GM19463 (cell line): ENCODE measurements at regions not wholly inside any gene's neighbourhood (a gene's known extent, or its start where the extent isn't known, plus 50 kb on each side); places are given as distances from the start of the nearest gene placed in this dataset.
"Not testable (repeated sequence)": the region's sequence is repeated elsewhere in the genome, so short reads cannot be mapped to it uniquely, and the experiment has no call there.

Source experiments
- ATAC-seq: cut with Tn5 transposase; IDR thresholded peaks from one replicate; pipeline ENCODE4 v1.9.1; 2021; ENCODE audit warnings: mild to moderate bottlenecking, moderate library complexity; ENCODE audit not compliant: unreplicated experiment

DNA sequence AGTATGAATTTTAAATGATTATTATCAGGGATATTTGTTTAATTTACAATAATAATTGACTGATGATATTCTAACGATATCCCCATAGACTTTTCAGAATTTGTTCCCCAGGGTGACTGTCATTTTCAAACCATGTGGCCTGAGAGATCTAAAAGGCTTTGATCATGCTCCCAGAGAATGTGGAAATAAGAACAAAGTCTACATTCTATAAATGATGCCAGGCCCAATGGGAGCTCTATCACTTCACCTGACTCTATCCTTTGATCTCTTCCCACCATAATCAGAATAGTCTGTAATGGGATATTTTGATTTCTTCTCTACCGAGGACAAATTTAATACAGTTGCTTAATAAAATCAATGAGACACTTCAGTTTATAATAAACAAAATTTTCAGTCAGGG is 483.4 kb upstream of the IRAK1BP1 start:
- no peak for ATAC-seq

DNA sequence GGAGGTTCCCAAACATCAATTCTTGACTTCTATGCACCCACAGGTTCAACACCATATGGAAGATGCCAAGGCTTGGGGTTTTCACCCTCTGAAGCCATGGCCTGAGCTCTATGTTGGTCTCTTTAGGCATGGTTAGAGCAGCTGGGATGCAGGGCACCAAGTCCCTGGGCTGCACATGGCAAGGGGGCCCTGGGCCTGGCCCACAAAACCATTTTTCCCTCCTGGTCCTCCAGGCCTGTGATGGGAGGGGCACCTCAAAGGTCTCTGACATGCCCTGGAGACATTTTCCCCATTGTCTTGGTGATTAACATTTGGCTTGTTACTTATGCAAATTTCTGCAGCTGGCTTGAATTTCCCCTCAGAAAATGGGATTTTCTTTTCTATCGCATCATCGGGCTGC is 480.5 kb upstream of the IRAK1BP1 start:
- ATAC-seq, result not testable (repeated sequence)

GRCh38 chr6:78390066-78390465 is 477.3 kb upstream of the IRAK1BP1 start:
- ATAC-seq, result no peak

- no peak for ATAC-seq
Measured at GRCh38 chr6:78397499-78397898, 469.9 kb upstream of the IRAK1BP1 start.

DNA sequence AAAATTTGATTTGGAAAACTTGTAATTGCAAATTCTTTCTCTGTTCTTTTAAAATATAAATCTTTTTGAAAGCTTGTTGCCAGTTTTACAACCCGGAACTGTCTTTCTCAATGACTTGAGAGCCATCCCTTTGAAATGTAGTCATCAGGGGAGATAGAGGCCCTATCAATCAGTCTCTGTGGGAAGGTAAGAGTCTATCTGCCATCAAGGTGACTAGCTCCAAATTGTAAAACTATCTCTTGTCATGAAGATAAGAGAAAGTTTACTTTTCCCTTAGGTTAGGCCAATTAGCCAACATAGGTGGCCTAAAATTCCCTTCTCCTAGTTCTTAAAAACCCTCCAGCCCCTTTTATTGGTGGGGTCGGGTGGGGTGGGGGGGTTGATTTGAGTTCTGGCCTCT is 469.1 kb upstream of the IRAK1BP1 start:
- no peak for ATAC-seq

- ATAC-seq, result no peak
Measured at GRCh38 chr6:78400076-78400475, 467.3 kb upstream of the IRAK1BP1 start.

GRCh38 chr6:78427386-78427785 is 440.0 kb upstream of the IRAK1BP1 start:
- ATAC-seq, result no peak

- ATAC-seq, result no peak
Measured at GRCh38 chr6:78430521-78430920, 436.8 kb upstream of the IRAK1BP1 start.

DNA sequence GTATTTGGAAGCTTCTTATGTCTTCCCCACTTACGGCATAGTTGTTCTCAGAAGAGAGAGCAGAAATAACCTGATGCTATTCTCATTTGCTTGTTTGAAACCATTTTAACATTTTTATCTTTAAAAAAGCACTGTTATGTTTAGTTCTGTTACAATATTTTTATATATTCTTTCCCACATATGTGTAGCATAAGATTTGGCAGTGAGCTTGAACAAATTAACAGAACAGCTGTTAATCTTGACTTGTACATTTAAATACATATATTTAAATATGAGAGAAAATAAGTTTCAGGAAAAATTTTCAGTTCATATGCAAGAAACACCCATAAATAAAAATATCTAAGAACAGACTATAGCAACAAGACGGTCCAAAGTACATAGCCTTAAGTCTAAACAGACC is 431.7 kb upstream of the IRAK1BP1 start:
- ATAC-seq, result no peak

GRCh38 chr6:78436335-78436734 is 431.0 kb upstream of the IRAK1BP1 start:
- no peak for ATAC-seq

DNA sequence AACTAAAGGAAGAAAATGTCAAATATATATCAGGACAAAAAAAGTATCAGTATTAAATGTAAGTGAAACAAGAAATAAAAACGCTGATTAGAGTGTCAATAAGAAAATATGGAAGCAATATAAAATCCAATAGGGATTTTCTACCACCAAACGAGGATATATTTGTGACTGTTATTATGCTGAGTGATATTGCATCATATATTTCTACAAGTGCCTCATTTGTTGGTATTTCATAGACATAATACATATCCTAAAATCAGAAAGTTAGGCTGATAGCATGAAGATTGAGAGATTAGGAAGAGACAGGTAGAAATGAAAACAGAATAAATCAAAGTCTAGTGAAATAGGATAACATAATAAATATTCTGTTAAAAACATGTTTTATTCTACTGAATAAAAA is 429.2 kb upstream of the IRAK1BP1 start:
- ATAC-seq, result no peak

GRCh38 chr6:78460711-78461110 is 406.6 kb upstream of the IRAK1BP1 start:
- ATAC-seq, result no peak

GRCh38 chr6:78462728-78463127 is 404.6 kb upstream of the IRAK1BP1 start:
- no peak for ATAC-seq

GRCh38 chr6:78465059-78465634 is 402.2 kb upstream of the IRAK1BP1 start:
- no peak for ATAC-seq

DNA sequence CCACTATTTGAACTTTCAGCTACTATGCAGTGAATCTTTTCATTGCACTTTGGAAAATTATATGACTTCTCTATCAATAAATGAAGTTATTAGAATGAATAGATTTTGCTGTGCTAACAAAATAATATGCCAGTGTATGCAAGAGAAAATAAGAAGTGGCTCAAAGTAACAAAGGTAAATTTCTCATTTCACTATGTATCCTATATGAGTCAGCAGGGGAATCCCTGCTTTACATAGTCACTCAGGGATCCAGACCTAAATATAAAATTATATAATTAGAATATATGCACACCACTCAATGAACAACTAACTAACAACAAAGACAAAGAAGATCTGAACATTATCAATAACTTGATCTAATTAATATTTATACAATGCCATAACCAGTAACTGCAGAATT is 390.8 kb upstream of the IRAK1BP1 start:
- ATAC-seq, result no peak

DNA sequence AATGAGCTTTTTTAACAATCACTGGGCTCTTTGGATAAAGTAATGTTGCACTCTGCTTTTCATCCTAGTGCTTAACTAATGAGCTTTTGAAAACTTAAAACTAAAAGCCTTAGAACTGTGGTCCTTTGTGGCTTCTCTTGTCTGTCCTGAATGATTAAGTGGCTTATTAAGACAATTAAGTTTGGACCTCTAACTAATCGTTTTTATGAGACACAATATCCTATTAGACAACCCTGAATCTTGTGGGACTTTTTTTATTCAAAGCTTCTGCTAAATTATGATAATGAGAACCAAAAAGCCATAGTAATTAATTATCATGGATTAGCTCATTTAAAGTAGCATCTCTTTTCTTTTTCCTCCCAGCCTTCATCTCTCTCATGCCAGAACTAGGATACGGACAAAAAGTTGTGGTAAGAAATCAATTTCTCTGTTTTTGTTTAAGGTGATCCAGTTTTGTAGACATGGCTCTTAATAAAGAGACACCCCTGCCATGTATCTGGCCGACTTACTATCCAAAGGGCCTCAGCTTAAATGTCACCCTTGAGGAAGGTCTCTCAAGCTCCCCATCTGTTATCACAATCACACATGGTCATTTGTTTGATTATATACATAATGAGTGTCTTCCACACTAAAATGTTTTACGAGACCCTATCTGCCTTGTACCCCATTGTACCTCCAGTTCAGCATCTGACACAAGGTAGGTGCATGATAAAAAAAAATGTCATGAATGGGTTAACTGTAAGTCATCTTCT is 384.4 kb upstream of the IRAK1BP1 start:
- no peak for ATAC-seq

GRCh38 chr6:78483553-78484197 is 383.7 kb upstream of the IRAK1BP1 start:
- no peak for ATAC-seq

DNA sequence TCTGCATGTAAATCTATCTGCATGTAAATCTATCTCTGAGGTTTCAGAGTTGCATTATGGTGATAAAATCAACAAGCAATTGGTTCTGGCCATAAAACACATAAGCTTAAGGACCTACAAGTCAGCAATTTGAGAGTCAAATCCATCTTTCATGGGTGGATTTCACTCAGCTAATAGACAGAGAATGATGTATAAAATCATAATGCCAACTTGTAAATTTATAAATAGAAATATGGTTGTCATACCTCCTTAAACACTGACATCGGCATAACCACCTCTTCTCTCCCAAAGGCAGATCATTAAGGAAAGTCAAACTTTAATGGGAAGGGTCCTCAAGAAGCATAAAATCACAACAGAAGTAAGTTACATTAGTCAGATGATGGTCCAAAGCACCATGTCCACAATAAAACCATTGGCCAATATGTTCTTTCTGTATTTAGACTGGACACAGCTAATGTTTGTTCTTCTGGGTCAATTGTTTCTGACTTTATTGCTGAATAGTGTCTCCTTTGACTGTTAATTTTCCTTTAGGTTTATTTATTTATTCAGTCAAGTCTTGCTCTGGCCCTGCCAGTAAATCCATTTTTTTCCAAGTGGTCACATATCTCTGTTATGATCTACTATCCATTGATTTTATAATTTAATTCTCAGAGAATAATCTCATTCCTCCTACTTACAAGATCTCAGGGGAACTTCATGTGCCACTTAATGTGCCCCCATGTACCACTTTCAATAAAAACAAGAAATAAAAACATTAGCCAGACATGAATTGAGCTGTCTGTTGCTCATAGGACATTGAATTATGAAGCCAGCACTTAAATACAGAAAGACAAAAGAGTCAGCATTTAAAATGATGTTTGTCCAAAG is 382.9 kb upstream of the IRAK1BP1 start:
- no peak for ATAC-seq

GRCh38 chr6:78487401-78487800 is 379.9 kb upstream of the IRAK1BP1 start:
- ATAC-seq, result no peak

GRCh38 chr6:78489874-78490273 is 377.5 kb upstream of the IRAK1BP1 start:
- ATAC-seq, result no peak

DNA sequence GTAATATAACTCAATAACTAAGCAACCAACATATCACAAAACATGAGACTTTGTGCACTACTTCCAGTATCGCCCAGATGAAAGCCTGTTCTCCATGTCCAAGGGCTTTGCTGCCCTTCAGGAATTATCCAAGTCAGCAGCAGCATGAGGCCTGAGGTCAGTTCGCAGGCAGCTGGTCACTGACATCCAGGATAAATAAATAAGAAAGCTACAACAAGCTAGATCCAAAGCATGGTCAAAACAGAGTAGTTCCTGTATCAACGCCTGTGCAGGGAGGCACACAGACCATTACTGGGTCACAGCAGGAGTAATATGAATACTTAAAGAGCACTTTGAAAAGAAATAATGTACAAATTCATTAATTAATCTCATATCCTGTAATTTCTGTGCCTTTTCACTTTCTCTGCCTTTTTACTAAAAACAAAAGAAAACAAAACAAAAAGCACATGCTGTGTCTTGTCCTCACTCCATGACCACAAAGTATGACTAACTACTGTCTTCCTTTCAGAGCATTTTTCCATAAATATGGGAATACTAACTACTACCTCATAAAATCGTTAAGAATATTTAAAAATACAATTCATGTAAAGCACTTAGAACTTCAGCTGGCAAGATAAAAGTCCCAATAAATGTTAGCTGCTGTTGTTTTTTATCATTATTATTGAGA is 374.9 kb upstream of the IRAK1BP1 start:
- no peak for ATAC-seq
